Suprapubic skin (tissue), 4 donors: ENCODE measurements at regions not wholly inside any gene's neighbourhood (a gene's known extent, or its start where the extent isn't known, plus 50 kb on each side); places are given as distances from the start of the nearest gene placed in this dataset.

Source experiments
- DNase-seq, 2 donors: peaks; one replicate each; pipeline ENCODE4 v3.0.0-alpha.2; 2019; ENCODE audit warnings: low spot score in 2 of 2
- H3K27ac ChIP-seq: fragments of 200-600 bp; sonication (generic); one replicate; pipeline ENCODE4 v1.5.1; 2019
- H3K27me3 ChIP-seq: fragments of 200-600 bp; sonication (generic); one replicate; pipeline ENCODE4 v1.5.1; 2019
- H3K36me3 ChIP-seq: fragments of 200-600 bp; sonication (generic); one replicate; pipeline ENCODE4 v1.5.1; 2019
- H3K4me1 ChIP-seq: fragments of 200-600 bp; sonication (generic); one replicate; pipeline ENCODE4 v1.5.1; 2019
- H3K4me3 ChIP-seq: fragments of 200-600 bp; sonication (generic); one replicate; pipeline ENCODE4 v1.5.1; 2019; ENCODE audit warnings: mild to moderate bottlenecking
- H3K9me3 ChIP-seq: fragments of 200-600 bp; sonication (generic); one replicate; pipeline ENCODE4 v1.5.1; 2019
- CTCF ChIP-seq, 2 donors: fragments of 200-600 bp in 1 of 2; fragments of 450-650 bp in 1 of 2; sonication (generic) in 1 of 2; IDR thresholded peaks; one replicate each; pipeline ENCODE4 v1.5.1; 2016 to 2019; ENCODE audit warnings: antibody characterized with exemption in 2 of 2, mild to moderate bottlenecking in 1 of 2, moderate library complexity in 1 of 2
- EP300 ChIP-seq: sonication (generic); formaldehyde crosslinking; IDR thresholded peaks from one replicate; pipeline ENCODE4 v1.6.1; 2017; ENCODE audit warnings: antibody characterized with exemption
- POLR2A ChIP-seq, 2 donors: fragments of 450-650 bp; IDR thresholded peaks; one replicate each; pipeline ENCODE4 v1.6.1; 2017; ENCODE audit warnings: antibody characterized with exemption in 2 of 2, mild to moderate bottlenecking in 2 of 2, moderate library complexity in 2 of 2
- POLR2AphosphoS5 ChIP-seq, 3 donors: sonication (generic); formaldehyde crosslinking; IDR thresholded peaks; one replicate each; pipeline ENCODE4 v1.6.1; 2017; ENCODE audit warnings: antibody characterized with exemption in 3 of 3
- WGBS: methylation state at CpG from one replicate; pipeline ENCODE4 v1.1.5; 2018; 5-methylcytosine and 5-hydroxymethylcytosine counted together

- no peaks in the 10 kb centered on the region for H3K9me3 ChIP-seq
- no peak for DNase-seq
- H3K4me1 ChIP-seq: no peaks in the 10 kb centered on the region
- 32% methylated on average over 2 of the region's 2 CpGs for WGBS
- no peaks in the 10 kb centered on the region for H3K36me3 ChIP-seq
- H3K27me3 ChIP-seq: no peaks in the 10 kb centered on the region
- no peak overlapping the region for H3K4me3 ChIP-seq
- no peak overlapping the region for H3K27ac ChIP-seq
- TF ChIP-seq POLR2A (IDR thresholded peaks at IDR 0.05): no peak
- TF ChIP-seq EP300: no peak
- TF ChIP-seq CTCF (IDR thresholded peaks at IDR 0.05): no peak
- TF ChIP-seq POLR2AphosphoS5 (IDR thresholded peaks at IDR 0.05): no peak
These were observed 620.9 kb downstream of the TLL1 start for GRCh38 chr4:166493924-166494345.

- no peak overlapping the region for H3K4me3 ChIP-seq
- H3K27me3 ChIP-seq: no peaks in the 10 kb centered on the region
- no peak overlapping the region for H3K27ac ChIP-seq
- WGBS: 82% methylated on average over 3 of the region's 3 CpGs
- DNase-seq: no peak
- no peaks in the 10 kb centered on the region for H3K9me3 ChIP-seq
- H3K4me1 ChIP-seq: no peaks in the 10 kb centered on the region
- no peak for TF ChIP-seq POLR2A (IDR thresholded peaks at IDR 0.05)
- TF ChIP-seq EP300: no peak
- TF ChIP-seq CTCF (IDR thresholded peaks at IDR 0.05): no peak
- no peak for TF ChIP-seq POLR2AphosphoS5 (IDR thresholded peaks at IDR 0.05)
- H3K36me3 ChIP-seq: no peaks in the 10 kb centered on the region
These were observed 625.5 kb downstream of the TLL1 start for GRCh38 chr4:166498546-166498945.

- H3K4me1 ChIP-seq: no peaks in the 10 kb centered on the region
- no peak overlapping the region for H3K4me3 ChIP-seq
- no peak for TF ChIP-seq EP300
- TF ChIP-seq POLR2AphosphoS5 (IDR thresholded peaks at IDR 0.05): no peak
- no peak for TF ChIP-seq CTCF (IDR thresholded peaks at IDR 0.05)
- TF ChIP-seq POLR2A (IDR thresholded peaks at IDR 0.05): no peak
- no peak for DNase-seq
- H3K9me3 ChIP-seq: no peaks in the 10 kb centered on the region
- 47% methylated on average over 4 of the region's 4 CpGs for WGBS
- no peak overlapping the region for H3K27ac ChIP-seq
- no peaks in the 10 kb centered on the region for H3K36me3 ChIP-seq
- no peaks in the 10 kb centered on the region for H3K27me3 ChIP-seq
These were observed 626.8 kb downstream of the TLL1 start for GRCh38 chr4:166499820-166500219.

GRCh38 chr4:166501941-166502382 lies 628.9 kb downstream of the TLL1 start:
- Histone ChIP-seq H3K36me3 (no peaks in the 10 kb centered on the region), H3K4me3 (no peak overlapping the region), H3K4me1 (no peaks in the 10 kb centered on the region), H3K9me3 (no peaks in the 10 kb centered on the region), H3K27ac (no peak overlapping the region), H3K27me3 (no peaks in the 10 kb centered on the region)
- 28% methylated on average over 13 of the region's 13 CpGs for WGBS
- no peak for DNase-seq
- TF ChIP-seq EP300: no peak
- no peak for TF ChIP-seq POLR2A (IDR thresholded peaks at IDR 0.05)
- no peak for TF ChIP-seq POLR2AphosphoS5 (IDR thresholded peaks at IDR 0.05)
- TF ChIP-seq CTCF (IDR thresholded peaks at IDR 0.05): no peak

- H3K9me3 ChIP-seq: no peaks in the 10 kb centered on the region
- DNase-seq: no peak
- no peak overlapping the region for H3K4me3 ChIP-seq
- no peaks in the 10 kb centered on the region for H3K27me3 ChIP-seq
- no peak overlapping the region for H3K27ac ChIP-seq
- no peak for TF ChIP-seq POLR2AphosphoS5 (IDR thresholded peaks at IDR 0.05)
- TF ChIP-seq EP300: no peak
- no peak for TF ChIP-seq CTCF (IDR thresholded peaks at IDR 0.05)
- no peak for TF ChIP-seq POLR2A (IDR thresholded peaks at IDR 0.05)
- H3K36me3 ChIP-seq: no peaks in the 10 kb centered on the region
- no peaks in the 10 kb centered on the region for H3K4me1 ChIP-seq
- WGBS: 95% methylated on average over 4 of the region's 9 CpGs
These were observed 629.6 kb downstream of the TLL1 start for GRCh38 chr4:166502660-166503059.
